ENCODE measurements at regions not wholly inside any gene's neighbourhood (a gene's known extent, or its start where the extent isn't known, plus 50 kb on each side); places are given as distances from the start of the nearest gene placed in this dataset.

DNA sequence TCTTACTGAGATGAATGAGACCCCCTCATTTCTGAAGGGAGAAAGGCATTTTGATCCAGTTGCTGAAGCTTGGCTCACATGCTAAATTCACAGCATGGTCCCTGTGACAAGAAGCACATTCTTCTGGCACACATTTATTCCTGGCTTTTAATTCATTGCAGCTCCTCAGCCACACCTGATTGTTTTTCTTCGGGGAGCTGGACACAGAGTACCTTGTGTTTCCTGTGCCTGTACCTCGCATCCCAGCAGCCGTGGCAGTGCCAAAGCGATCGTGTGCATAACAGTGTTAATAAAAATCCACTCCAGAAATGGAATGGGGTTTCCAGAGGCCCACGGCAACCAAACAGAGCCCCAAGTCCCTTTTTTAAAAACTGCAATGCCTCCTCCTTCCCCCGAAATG is 615.3 kb upstream of the MGMT start:
- TF ChIP-seq, protein P1, sequence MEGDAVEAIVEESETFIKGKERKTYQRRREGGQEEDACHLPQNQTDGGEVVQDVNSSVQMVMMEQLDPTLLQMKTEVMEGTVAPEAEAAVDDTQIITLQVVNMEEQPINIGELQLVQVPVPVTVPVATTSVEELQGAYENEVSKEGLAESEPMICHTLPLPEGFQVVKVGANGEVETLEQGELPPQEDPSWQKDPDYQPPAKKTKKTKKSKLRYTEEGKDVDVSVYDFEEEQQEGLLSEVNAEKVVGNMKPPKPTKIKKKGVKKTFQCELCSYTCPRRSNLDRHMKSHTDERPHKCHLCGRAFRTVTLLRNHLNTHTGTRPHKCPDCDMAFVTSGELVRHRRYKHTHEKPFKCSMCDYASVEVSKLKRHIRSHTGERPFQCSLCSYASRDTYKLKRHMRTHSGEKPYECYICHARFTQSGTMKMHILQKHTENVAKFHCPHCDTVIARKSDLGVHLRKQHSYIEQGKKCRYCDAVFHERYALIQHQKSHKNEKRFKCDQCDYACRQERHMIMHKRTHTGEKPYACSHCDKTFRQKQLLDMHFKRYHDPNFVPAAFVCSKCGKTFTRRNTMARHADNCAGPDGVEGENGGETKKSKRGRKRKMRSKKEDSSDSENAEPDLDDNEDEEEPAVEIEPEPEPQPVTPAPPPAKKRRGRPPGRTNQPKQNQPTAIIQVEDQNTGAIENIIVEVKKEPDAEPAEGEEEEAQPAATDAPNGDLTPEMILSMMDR (IDR thresholded peaks at IDR 0.05) = no peak
- no peak for TF ChIP-seq POLR2A (IDR thresholded peaks at IDR 0.05)

Data from ovary (tissue), 3 donors.